ENCODE measurements at regions not wholly inside any gene's neighbourhood (a gene's known extent, or its start where the extent isn't known, plus 50 kb on each side); places are given as distances from the start of the nearest gene placed in this dataset.

DNA sequence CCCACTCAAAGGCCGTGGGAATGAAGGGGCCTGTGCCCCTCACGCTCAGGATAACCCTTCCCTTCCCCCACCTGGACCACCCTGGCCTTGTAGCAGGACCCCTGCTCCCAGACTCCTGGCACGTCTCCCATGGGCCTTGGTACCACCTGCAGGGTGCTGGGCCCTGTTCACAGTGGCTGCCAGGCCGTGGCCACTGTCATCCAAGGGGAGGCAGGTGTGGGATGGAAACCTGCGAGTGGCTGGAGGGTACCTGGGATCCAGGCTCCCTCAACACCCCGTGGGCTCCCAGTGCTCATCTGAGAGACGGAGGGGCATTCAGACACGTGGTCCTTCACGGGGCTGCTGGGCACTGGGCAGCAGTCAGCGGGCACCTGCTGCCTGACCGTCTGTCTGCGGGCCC lies 75.6 kb upstream of the CIBAR2 start:
- DNase-seq (ENCODE audit: low read depth in 3 of 3), result no peak

DNA sequence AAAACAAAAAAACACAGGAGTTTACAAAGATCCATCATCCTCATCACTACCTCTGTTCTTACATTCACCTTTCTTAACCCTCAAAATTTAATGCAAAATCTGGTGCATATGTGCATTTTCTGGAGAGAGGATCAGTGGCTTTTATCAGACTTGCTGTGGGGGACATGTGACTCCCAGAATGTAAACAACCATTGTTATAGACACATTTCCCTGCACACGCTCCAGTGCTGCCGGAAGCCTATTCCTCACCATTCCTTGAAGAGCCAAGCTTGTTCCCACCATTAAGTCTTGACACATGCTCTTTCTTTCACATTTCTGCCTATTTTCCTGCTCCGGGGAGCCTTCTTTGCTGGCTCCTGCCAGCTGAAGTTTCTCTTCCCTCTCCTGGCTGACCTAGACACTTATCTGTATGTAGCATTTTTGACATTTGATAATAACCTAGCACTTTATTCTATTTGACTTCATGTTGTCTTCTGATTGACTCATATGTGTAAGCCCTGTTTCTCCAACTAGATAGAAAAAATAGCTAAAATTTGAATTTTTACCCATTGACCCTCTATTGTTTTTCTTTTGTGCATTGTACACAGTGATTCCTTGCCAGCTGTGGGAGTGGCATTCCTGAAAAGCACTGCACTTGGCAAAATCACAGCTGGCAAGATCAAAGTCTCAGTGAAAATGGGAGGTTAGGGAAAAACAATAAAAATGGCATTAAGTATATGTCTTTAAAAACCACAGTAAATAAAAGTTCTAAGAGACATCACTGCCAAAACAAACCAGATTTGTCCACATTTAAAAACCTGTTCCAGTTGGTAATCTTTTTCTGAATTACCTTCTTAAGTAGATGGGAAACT lies 76.8 kb upstream of the CIBAR2 start:
- no peak for DNase-seq (ENCODE audit: low read depth in 3 of 3)

DNA sequence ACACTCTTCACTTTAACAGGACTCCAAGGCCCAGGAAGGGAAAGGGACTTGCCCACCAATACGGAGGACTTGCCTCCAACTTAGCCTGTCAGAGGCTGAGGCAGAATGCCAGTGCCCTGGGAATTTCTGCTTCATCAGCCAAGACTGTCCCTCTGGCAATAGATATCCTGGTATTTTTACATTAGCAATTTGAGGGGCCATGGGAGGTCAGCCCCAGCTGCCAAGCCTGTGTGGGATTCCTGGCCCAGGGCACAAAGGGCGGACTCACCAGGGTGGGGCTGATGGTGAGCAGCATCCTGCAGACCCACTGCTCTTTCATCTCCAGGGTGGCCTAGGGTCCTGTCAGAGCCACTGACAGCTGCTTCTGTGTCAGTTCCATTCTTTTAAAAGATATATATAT lies 78.3 kb upstream of the CIBAR2 start:
- DNase-seq (ENCODE audit: low read depth in 3 of 3), result no peak

DNA sequence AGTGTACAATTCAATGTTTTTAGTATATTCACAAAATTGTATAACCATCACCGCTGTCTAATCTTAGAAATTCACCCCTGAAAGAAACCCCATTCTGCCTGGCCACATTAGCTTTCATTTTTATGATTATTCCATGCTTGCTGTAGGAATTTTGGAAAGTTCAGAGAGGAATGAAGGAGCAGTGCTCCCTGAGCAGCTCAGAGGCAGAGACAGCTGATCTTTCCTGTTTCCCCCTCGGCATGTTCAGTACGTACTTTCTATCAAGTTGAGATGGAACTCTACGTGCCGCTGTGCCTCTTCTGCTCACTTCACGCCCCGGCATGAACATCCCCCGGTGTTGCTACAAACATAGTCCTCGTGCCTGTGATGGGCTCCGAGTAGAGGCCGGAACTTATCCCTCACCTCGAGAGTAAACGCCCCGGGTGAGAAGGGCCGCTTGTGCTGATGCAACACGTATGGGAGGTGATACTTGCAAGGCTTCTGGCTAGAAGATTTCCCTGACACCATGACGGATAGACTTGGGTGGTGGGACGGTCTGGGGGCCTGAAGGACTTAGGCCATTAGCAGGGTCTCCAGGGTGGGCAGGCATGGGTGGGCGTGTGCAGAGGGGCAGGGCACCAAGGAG lies 79.2 kb upstream of the CIBAR2 start:
- no peak for DNase-seq (ENCODE audit: low read depth in 3 of 3)

DNA sequence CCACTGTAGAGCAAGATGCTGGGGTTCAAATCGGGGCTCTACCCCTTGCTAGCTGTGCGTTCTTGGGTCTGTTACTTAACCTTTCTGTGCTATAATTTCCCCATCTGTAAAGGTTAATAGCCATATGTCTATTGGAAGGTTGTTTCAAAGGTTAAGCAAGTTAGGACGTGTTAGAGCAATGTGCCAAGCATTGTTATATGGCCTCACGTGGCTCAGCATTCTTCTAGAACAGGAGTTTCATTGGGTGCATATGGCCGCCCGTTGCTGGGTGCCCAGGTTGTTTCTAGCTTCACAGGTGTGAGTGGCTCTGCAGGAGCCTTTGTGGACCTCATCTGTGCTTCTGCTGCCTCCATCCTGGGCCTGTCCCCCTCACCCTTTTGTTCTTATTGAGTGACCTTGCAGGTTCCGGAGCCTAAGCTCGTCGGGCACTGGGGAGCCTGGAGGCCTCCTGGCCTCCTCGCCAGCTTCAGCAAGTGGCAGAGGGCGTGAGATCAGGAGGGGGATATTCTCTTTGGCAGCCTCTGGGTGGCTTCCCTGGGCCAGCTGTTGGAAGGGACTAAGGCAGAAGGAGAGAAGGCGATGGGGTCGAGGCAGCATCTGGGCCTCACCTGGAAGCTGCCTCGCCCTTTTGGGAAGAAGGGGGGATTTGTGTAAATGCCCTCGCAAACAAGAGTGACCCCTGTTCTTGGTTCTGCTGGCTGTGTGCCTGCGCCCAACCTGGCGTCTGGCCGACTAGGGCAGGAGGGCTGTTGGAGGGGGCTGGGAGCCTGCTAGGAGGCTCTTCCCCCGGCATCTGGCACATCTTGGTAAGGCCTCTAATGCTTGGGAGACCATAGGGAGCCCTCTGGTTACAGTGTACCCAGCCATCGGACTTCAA lies 80.2 kb upstream of the CIBAR2 start:
- DNase-seq (ENCODE audit: low read depth in 3 of 3), result no peak

DNA sequence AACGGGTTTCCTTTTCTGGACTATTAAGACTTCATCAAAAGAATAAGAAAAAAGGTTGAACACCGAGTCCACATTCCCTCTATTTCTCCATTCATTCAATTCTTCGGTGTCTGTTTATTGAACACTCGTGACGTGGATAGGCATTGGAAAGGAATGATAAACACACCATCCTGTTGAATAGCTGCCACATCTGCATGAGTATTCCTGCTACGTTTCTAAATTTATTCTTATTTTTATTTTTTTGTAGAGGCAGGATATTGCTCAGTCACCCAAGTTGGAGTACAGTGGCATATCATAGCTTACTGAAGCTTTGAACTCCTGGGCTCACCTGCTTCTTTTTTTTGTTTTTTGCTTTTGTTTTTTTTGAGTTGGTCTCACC lies 80.8 kb upstream of the CIBAR2 start:
- DNase-seq (ENCODE audit: low read depth in 3 of 3), result no peak

DNA sequence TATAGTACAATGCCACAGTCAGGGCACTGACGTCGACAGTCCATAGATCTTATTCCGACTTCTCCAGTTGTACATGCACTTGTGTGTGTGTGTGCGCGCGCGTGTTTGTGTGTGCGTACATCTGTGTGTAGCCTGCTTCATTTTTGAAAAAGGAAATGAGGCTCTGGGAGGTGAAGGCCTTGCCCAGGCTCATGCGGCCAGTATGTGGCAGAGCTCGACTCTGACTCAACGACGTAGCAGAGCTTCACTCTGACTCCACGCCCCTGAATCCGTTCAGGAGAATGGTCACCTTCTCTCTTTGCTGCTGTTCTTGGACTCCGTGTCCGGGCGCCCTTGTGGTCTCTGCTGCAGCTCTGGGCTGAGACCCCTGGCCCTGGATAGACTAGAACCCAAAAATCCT lies 81.6 kb upstream of the CIBAR2 start:
- no peak for DNase-seq (ENCODE audit: low read depth in 3 of 3)

DNA sequence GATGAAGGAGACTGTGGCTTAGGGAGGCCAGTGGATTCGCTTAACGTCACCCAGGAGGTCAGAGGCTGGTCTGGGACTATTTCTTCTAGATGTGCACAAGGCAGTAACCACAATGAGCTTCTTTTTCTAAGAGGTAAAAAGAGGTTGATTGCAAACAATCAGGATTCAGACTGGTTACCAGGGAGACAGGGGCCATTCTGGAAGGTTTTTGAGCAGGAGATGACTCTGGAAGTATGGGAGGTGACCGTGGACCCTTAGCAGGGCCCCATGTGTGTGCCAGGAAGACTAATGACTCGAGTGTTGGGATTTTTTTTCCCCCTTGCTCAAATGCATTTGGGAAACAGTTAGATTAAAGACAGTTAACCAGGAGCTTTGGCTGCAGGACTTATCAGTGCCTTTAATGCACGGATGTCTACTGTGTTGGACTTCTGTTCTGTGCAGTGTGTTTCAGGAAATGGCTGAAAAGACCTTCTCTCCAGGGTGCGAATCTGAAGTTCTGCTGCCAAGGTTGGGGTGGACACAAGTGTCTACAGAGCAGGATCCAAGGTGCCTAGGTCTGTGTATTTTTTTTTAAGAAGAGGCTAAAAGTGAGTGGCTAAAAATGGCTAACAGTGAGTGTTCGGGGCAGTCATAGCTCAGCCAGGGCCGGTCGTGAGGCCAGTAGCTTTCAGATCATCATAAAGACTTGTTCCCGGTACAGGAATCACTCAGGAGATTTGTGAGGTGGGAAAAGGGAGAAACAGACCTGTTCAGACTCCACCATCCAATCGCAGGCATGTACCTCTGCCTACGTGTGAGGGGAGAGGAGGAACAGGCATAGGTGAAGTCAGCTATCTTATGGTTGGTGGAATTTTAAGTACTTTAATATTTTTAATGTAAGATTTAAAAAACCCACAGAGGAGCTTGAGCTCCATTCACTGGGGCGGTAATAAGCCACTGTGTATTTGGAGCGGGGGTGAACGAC lies 82.3 kb upstream of the CIBAR2 start:
- no peak for DNase-seq (ENCODE audit: low read depth in 3 of 3)

DNA sequence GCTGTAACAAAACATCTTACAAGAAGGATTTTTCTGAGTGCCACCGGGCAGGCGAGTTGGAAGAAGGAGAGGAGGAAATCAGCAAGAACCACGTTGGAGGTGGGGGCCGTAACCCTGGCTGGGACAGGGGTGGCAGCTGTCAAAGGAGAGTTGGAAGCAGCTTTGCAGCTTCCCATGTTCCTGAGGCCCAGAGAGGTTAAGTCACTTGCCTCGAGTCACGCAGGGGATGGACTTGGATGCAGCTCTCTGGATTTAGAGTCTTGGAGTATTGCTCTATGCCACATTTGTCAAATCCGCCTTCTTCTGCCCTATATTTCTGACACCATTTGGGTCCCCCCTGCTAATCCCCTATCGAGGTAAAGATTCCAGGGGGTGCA lies 83.0 kb upstream of the CIBAR2 start:
- no peak for DNase-seq (ENCODE audit: low read depth in 3 of 3)

DNA sequence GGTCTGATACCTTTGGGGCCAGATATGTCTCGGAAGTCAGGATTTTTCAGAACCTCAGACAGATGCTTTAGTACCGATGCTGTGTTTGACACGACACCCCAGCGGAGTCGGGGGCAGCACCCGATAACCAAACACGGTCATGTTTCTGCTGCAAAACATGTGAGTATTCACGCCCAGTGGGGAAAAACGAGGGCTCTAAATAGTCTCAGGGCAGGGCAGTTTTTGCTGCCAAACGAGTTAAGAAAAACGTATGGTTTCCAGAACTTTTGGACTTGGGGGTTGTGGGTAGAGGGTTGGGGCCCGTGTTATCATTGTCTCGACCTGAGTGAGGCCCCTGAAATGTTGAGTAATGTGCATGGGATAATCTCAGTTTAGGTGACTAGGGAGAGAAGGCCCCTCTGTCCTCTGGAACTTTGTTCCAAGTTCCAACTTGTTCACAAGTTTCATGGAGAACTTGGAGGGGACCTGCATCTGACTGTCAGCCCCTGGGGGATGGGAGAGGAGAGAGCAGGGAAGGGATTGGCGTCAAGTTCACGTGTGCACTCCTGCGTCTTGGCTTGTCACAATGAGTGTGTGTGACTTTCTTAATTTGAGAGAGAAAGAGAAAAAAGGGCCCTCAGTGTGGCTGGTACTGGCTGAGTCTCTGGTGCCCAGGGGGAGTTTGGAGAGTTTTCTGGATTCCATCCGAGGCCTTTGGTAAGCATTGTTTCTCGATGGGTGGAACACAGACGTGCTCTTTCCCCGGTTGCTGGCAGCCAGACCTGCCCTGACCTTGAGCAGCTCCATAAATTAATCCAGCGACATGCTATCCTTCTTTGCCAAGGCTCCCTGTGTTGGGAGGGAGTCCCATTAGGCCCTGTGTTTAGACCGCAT lies 83.9 kb upstream of the CIBAR2 start:
- DNase-seq (ENCODE audit: low read depth in 3 of 3), result no peak

DNA sequence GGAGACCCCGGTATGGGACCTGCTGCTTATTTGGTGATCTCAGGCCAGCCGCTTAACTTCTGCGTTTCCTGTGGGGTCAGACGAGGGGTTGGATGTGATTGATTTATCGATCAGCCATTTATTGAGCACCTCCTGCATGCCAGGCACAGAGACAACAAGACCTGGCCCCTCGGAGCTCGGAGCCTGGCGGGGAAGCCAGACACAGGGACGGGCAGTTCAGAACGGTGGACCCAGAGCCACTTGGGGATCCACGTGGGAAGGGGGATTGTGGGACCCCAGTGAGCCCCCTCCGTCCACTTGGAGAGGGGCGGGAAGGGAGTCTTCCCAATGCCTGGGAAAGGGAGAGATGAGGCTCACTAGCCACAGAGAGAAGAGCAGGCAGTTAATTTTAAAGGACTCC lies 84.7 kb upstream of the CIBAR2 start:
- no peak for DNase-seq (ENCODE audit: low read depth in 3 of 3)

DNA sequence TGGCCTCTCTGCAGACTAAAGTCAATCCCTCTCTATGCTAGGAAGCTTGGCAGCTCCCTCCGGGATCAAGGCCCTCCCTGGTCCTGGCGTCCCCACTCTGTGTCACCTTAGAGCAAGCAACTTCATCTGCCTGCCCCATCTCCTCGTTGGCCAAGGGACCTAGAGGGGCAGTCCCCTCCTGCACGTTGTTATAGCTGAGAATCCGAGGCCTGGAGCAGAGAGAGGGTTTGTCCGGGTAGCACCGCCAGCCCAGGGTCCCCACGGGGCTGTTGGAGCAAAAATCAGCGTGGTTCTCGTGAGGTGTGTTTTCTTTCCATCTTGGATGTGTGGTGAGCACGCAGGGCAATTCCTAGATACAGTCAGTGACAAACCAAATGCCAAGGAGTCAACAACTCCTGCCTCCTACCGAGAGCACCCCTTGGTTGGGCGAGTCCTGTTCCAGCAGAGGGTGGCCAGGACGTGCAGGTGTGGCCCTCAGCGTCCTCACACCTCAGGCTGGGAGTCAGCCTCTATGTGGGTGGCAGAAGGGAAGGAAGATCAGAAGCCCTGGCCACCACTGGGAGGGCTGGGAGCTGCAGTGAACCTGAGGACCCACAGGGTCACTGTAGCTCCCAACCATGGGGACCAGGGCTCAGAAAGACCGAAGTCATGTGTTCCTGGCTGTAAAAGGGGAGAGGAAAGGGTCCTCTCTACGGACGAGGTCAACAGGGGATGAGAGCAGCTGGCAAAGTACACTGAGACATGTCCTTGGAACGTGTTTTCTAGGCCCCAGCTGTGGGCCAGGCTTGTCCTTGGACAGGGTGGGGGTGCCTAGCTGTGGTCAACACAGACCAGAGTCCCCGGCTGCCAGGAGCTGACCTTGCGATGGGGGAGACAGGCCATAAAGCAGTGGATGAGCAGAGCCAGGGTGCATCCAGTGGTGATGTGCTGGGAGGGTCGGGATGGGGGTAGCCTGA lies 85.6 kb upstream of the CIBAR2 start:
- no peak for DNase-seq (ENCODE audit: low read depth in 3 of 3)

DNA sequence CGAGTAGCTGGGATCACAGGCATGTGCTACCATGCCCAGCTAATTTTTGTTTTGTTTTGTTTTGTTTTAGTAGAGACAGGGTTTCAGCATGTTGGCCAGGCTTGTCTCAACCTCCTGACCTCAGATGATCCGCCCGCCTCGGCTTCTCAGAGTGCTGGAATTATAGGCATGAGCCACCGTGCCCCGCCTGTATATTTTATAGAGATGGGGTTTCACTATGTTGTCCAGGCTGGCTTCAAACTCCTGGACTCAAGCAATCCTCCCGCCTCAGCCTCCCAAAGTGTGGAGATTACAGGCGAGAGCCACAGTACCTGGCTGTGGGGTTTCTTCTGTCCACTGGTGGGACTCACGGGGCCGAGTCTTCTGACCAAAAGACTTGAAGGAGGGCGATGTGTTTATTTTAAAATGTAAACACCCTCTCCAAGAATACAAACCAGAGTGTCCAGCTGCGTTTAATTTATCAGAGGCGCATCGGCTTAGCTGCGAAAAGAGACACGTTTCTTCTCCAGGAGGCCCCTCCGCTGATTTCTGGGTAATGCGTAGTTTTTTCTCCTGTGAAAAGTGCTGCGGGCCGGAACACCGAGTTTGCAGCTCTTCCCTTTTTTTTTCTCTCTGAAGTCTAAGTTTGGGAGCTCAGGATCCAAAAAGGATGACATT lies 86.9 kb upstream of the CIBAR2 start:
- DNase-seq (ENCODE audit: low read depth in 3 of 3), result no peak

DNA sequence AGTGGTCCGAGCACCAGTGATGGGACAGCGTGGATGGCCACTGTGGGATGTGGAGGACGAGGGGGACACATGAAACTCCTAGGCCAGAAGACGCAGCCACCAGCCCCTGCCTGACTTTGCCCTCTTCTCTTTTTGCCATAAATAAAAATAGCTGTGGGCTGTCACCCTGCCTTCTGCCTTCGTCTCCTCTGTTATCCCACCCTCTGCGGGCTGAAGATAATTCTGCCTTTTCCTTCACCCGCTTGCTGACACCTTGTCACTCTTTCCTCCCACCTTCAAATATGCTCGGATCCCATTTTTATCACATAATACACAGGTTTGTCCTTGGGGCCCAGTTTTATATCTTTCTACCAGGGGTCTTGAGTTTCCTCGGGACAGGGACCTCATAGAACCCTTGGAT lies 87.6 kb upstream of the CIBAR2 start:
- DNase-seq (ENCODE audit: low read depth in 3 of 3), result no peak

DNA sequence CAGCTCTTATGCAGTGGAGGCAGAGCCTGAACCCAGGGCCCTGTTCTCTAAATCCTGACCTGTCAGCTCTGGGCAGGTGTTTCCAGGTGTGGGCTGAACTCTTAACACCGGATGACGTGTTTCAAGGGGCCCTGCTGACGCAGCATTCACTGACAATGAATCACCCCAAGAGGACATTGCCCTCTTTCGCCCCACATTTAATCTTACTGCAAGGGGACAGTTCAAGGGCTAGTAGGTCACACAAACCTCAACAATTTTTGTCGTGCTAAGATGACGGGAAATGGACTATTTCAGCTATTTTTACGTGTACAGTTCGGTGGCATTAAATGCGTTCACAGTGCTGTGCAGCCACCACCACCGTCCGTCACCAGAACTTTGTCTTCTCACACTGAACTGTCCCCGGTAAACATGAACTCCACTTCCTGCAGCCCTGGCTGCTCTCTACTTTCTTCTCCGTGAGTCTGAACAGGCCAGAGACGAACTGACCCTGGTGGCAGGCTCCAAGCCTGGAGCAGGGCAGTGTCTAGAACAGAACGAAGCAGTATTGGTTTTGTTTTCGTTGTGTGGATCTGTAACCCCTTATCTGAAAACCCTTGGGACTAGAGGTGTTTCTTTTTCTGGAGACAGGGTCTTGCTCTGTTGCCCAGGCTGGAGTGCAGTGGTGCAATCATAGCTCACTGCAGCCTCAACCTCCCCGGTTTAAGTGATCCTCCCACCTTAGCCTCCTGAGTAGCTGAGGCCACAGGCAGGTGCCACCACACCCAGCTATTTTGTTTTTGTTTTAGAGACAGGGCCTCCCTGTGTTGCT lies 88.4 kb upstream of the CIBAR2 start:
- no peak for DNase-seq (ENCODE audit: low read depth in 3 of 3)

DNA sequence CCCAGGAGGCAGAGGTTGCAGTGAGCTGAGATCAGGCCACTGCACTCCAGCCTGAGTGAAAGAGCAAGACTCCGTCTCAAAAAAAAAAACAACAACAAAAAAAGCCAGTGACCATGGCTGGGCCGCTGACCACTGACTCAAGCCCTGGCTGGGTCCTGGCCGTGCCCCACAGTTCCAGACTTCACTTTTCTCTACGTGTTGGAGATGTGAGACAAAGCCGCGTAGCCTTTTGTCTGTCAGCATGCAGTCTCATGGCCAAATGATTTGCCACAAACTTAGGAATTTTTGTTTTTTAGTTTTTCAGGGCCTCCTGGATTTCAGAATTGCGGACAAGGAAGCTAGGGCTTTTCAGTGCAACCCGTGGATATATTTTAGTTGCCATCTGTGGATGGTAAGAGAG lies 89.3 kb upstream of the CIBAR2 start:
- no peak for DNase-seq (ENCODE audit: low read depth in 3 of 3)

DNA sequence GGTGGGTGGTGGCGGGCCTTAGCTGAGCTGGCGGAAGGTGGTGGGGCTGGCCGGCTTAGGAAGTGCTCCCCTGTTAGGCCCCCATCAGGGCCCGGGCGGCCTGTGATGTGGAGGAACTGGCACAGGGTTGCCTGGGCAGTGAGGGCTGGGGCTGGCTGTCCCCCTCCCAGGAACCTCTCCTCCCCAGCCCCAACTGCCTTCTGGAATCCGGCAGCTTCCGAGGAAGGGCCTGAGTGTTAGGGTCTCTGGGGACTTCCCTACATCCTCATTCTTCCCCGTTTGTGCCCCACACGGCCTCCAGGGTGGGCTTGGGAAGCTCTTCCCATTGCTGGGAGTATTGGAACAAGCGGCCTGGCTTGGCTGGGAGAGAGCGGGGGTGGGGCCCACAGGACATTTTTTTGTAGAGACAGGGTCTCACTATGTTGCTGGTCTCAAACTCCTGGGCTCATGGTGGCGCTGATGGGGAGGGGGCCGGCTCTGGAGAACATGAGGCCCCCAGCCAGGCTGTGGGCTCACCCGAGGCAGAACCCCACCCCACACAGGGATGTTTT lies 89.9 kb upstream of the CIBAR2 start:
- no peak for DNase-seq (ENCODE audit: low read depth in 3 of 3)

Data from stimulated activated CD4-positive, alpha-beta T cell treated with anti-CD3 and anti-CD28 coated beads, TNF-alpha, amount 100 ng/mL, for 4 hours (primary cell).